Activated CD4-positive, alpha-beta T cell treated with anti-CD3 and anti-CD28 coated beads for 24 hours (primary cell): ENCODE measurements at regions not wholly inside any gene's neighbourhood (a gene's known extent, or its start where the extent isn't known, plus 50 kb on each side); places are given as distances from the start of the nearest gene placed in this dataset.
"Not testable (repeated sequence)": the region's sequence is repeated elsewhere in the genome, so short reads cannot be mapped to it uniquely, and the experiment has no call there.

ENCODE experiments used
- DNase-seq, 2 donors: peaks; one replicate each; pipeline ENCODE4 v3.0.0-alpha.2; 2020; ENCODE audit warnings: low read depth in 2 of 2

DNA sequence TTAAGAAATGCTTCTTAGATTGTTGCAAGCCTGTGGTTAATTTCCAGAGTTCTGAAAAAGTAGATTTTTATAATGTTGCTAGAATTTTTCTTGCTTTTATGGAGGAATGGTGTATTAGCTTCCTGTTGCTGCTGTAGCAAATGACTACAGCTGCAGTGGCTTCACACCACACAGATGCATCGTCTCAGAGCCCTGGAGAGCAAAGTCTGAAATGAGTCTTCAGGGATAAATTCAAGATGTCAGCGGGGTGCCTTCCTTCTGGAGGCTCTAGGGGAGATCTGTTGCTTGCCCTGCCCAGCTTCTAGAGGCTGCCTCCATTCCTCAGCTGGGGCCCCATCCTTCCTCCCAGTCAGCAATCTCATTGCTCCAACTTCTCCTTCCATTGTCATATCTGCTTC lies 187.8 kb downstream of the ZNF516 start:
- DNase-seq: no peak

DNA sequence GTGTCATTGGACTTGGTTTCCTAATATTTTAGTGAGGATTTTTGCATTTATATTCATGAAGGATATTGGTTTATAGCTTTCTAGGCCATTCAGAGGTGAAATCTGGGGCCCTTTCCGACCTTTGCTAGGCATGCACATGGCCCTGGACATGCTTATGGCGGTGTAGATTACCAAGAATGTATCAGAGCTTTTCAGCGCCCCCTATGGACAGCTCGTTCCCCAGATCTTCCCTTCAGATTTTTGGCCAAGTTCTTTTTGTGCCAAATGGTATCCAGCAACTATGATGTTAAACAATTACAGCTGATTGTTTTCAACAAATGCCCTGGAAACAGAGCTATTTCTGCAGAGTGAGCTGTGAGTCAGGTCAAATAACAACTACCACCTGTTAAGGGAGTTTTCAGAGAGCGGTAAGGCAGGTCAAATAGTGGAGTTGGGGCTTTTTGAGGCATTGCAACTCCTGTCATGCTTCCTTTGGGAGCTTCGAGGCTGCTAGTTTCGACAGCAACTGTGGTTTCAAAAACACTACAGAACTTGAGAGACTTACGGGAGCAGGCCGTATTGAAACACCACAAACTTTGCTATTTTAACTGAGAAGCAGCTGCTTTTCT lies 188.3 kb downstream of the ZNF516 start:
- DNase-seq: no peak

GRCh38 chr18:76285866-76286265 lies 209.2 kb downstream of the ZNF516 start:
- DNase-seq: no peak

- DNase-seq: no peak
Observed at GRCh38 chr18:76281565-76281964, 213.5 kb downstream of the ZNF516 start.

GRCh38 chr18:76277801-76278200 lies 217.2 kb downstream of the ZNF516 start:
- DNase-seq: no peak

- DNase-seq: no peak
Observed at GRCh38 chr18:76275727-76276313, 219.2 kb downstream of the ZNF516 start.

DNA sequence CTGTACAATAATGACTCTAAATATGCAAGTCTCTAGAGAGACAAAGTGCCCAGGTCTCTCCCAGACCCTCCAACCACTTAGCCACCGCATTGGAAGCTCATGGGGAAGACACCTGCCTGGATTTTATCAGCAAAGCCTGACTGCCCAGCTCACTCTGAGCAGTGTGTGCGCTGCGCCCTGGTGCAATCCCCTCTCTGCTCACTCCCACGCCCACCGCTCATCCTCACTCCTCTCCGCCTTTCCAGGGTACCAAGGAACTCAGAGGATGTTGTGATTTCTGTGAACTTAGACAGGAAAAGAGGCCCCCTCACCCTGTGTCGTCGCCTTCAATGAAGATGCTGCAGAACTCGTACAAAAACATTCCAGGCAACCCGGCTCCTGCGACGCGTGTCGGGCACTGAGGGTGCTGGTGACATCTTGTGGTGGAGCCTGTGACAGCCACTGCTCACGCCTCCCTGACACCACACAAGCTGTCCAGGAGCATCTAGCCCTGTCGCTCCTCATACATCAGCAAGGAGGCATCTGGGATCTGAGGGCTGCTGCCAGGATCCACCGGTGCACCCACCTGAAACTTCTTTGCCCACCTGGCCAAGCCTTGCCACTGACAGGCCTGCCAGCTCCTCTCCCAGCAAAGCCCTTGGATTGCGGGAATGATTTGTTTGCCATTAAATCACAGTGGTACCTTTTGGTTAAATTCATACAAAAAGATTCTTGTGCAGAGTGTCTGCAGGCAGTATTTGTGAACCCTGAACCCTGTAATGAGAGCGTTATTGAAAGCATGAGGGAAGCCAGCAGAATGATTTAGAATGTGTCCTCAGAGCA lies 220.4 kb downstream of the ZNF516 start:
- no peak for DNase-seq

DNA sequence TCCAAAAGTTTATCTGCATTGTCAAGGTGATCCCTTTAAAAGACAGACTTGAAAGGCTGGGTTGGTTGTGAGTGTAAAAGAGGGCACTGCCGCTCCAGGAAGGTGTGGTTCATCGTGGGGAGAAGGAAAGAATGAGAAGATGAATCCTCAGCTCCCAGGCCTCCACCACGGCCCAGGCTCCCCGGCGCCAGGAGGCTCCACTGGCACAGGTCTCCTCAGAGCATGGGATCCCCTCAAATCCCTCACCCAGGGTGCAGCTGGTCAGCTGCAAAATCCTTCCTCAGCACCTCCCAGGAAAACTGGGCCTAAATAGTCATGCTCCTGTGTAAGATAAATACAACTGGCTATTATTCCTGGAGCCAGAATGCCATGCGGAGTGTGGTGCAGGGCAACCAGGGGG lies 221.1 kb downstream of the ZNF516 start:
- no peak for DNase-seq

GRCh38 chr18:76273036-76273545 lies 222.0 kb downstream of the ZNF516 start:
- no peak for DNase-seq

GRCh38 chr18:76267423-76267822 lies 227.6 kb downstream of the ZNF516 start:
- not testable (repeated sequence) for DNase-seq

GRCh38 chr18:76266236-76266991 lies 228.6 kb downstream of the ZNF516 start:
- no peak for DNase-seq

- DNase-seq: no peak
Observed at GRCh38 chr18:76265497-76266235, 229.4 kb downstream of the ZNF516 start.

GRCh38 chr18:76264876-76265250 lies 230.2 kb downstream of the ZNF516 start:
- no peak for DNase-seq

DNA sequence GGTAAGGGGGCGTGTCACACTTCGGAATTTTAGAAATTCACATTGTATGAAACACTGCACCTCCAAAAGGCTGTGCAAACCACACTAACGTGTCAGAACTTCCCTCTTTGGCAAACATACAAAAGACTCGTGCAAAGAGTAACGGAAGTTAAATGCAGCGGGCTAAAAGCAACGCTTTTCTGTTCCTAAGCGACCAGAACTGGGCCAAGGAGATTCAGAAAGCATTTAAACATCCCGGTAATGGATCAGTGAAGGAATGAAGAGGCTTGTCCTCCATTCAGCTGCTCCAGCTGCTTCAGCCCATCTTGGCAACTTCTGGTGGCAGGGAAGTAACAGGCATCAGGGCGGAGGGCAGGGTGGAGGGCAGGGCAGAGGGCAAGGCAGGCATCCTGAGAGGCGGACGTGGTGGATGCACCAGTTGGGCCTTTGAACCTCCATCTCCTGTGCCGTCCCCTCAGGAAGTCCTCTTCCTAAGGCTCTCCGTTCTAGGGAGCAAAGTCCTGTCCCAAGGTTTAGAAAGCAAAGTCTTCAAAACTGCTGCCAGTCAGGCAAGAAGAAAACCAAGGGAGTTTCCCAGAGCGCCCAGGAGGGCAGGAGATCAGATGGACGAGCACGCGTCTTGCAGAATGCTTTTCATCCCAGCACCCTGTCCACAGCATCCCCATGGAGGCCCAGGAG lies 230.7 kb downstream of the ZNF516 start:
- no peak for DNase-seq

DNA sequence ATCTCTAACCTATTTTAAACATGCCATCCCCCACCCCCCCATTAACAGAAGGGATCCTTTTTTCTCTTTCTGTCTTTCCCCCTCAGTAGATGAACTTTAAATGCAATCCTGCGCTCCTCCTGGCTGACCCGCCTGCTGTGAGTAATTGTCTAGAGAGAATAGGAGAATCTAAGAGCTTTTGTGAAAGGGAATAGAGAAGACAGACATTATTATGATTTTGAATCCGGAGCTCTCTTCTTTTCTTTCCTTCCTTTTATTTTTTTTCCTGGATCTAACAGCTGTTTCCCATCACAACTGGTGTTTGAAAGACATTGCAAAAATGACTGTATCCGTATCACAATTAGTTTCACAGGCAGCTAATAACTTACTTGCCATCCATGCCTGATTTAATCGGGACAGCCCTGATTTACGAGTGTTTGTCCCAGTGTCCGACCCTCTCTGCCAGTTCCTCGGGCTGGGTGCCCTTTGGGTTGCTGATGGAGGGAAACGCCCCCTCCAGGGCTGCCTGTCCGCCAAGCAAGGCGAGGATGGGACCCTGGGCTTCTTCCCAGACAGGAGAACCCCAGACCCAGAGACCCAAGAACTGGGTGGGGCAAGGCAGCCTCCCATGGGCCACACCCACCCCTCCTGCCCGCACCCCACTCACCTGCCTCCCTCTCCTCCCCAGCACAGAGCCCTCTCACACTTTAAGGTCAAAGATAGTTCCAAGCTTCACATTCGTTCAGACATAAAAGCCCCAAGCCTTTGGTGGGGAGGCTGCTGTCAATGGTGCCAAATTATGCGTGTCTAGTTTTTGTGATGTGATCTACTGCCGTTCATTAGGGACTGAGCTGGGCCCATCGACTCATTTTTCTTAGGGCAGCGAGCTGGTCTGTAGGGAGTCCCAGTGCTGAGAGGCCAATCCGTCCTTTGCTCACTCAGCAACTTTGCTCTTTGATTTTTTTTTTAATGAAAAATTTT lies 231.7 kb downstream of the ZNF516 start:
- no peak for DNase-seq

DNA sequence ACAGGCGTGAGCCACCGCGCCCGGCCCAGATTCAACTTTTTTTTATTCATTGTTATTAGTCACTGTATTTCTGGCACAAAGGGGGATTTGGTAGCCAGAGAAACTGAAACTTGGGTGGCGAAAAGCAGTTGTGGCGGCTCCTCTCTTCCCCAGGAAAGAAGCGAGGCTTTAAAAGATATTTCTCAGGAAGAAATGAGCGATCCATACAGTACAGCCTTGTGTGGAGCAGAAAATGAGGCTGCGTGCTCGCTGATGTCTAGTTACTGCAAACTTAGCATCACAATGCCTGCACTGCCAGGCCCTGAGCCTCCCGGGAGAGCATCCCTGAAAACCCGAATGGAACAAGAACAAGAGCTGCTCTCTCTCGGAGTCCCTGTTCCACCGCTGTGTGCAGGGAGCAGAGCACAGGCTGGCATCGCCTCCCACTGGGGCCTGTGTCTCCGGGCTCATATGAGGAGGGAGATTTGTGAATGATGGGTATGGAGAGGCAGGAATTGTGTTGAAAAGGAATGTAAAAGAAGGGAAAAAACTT lies 234.0 kb downstream of the ZNF516 start:
- no peak for DNase-seq

GRCh38 chr18:76259711-76260110 lies 235.3 kb downstream of the ZNF516 start:
- DNase-seq: no peak

GRCh38 chr18:76259096-76259495 lies 235.9 kb downstream of the ZNF516 start:
- DNase-seq: no peak

DNA sequence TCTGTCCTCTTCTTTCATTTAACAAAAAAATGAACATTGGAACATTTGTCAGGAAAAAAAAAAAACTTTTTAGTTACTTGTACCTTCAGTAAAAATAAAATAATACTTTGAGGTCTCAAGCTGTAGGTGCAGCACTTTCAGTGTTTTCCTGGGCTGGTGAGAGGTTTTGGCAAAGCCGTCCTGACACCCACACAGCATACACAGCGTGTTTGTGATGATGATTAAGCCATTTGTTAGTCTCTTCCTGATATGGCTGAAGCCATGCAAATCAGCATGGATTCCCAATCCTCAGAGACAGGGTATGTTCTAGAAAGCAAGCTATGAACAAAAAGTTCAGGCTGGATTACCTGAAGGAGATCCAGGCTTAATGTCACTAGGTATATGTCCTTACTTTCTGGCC lies 236.8 kb downstream of the ZNF516 start:
- DNase-seq: no peak
